SK-N-SH (cell line): ENCODE measurements at regions not wholly inside any gene's neighbourhood (a gene's known extent, or its start where the extent isn't known, plus 50 kb on each side); places are given as distances from the start of the nearest gene placed in this dataset.
A peak's percentile ranks its signal among the peaks of the same experiment; 100 is the strongest.

Source experiments
- CTCF ChIA-PET: fragments of 300-600, 350-600 bp; formaldehyde crosslinking; extraction: SDS; loops from one replicate; lab custom pipeline; 2021; lab: Yijun Ruan, JAX
- POLR2A ChIA-PET: fragments of 350-600 bp; sonication (Branson Sonifier 250); formaldehyde crosslinking; extraction: SDS; loops from one replicate; lab custom pipeline; 2020; ENCODE audit warnings: antibody characterized with exemption, inconsistent platforms; lab: Yijun Ruan, JAX
- DNase-seq: peaks from one replicate; pipeline ENCODE4 v3.0.0; 2012
- H2AFZ ChIP-seq: fragments of 200-600 bp; sonication (generic); 2 replicates; pipeline ENCODE4 v1.8.1; 2016; ENCODE audit warnings: antibody characterized with exemption, mild to moderate bottlenecking, low read depth
- H3F3A ChIP-seq: fragments of 200-600 bp; sonication (generic); replicated peaks from 2 replicates; pipeline ENCODE3; 2016; ENCODE audit warnings: antibody characterized with exemption, mild to moderate bottlenecking; ENCODE audit not compliant: insufficient read depth
- H3K27ac ChIP-seq, 2 experiments: fragments of 200-500 bp in 1 of 2; fragments of 200-600 bp in 1 of 2; sonication (Bioruptor generic) in 1 of 2; sonication (generic), shearing (Covaris generic) in 1 of 2; 2 replicates each; pipeline versions ENCODE4 v1.5.1 to v1.6.1; 2014 to 2016; ENCODE audit warnings: low read depth in 2 of 2, inconsistent platforms in 1 of 2, low read length in 1 of 2, mild to moderate bottlenecking in 1 of 2, mixed read lengths in 1 of 2
- H3K27me3 ChIP-seq: fragments of 200-600 bp; sonication (generic), shearing (Covaris generic); 2 replicates; pipeline ENCODE4 v1.6.1; 2016; ENCODE audit warnings: mixed run types; ENCODE audit not compliant: insufficient read depth
- H3K36me3 ChIP-seq, 2 experiments: fragments of 200-500 bp in 1 of 2; fragments of 200-600 bp in 1 of 2; sonication (Bioruptor generic) in 1 of 2; sonication (generic) in 1 of 2; replicated peaks in 1 of 2; 2 replicates each; pipeline versions ENCODE3 to v1.5.1; 2014 to 2016; ENCODE audit warnings: low read length in 1 of 2, mild to moderate bottlenecking in 1 of 2; ENCODE audit not compliant: insufficient read depth in 2 of 2, control insufficient read depth in 1 of 2
- H3K4me1 ChIP-seq, 2 experiments: fragments of 200-500 bp in 1 of 2; fragments of 200-600 bp in 1 of 2; sonication (Bioruptor generic) in 1 of 2; sonication (generic), shearing (Covaris generic) in 1 of 2; 2 replicates each; pipeline versions ENCODE4 v1.5.1 to v1.6.1; 2014 to 2016; ENCODE audit warnings: low read depth in 1 of 2, low read length in 1 of 2, mixed run types in 1 of 2; ENCODE audit not compliant: insufficient read depth in 2 of 2, control insufficient read depth in 1 of 2
- H3K4me2 ChIP-seq: fragments of 200-600 bp; sonication (generic), shearing (Covaris generic); 2 replicates; pipeline ENCODE4 v1.6.1; 2017; ENCODE audit warnings: mixed run types
- H3K4me3 ChIP-seq, 2 experiments: fragments of 200-500 bp in 1 of 2; fragments of 200-600 bp in 1 of 2; sonication (Bioruptor generic) in 1 of 2; sonication (generic), shearing (Covaris generic) in 1 of 2; 2 replicates each; pipeline versions ENCODE4 v1.5.1 to v1.8.1; 2014 to 2016; ENCODE audit warnings: low read depth in 2 of 2, inconsistent platforms in 1 of 2, low read length in 1 of 2, mild to moderate bottlenecking in 1 of 2, mixed read lengths in 1 of 2, moderate library complexity in 1 of 2
- H3K79me2 ChIP-seq: fragments of 200-600 bp; sonication (generic); 2 replicates; pipeline ENCODE4 v1.8.1; 2017; ENCODE audit warnings: mild to moderate bottlenecking; ENCODE audit not compliant: insufficient read depth
- H3K9ac ChIP-seq: fragments of 200-600 bp; sonication (generic); 2 replicates; pipeline ENCODE4 v1.6.1; 2017; ENCODE audit warnings: mixed run types
- H3K9me2 ChIP-seq: fragments of 200-600 bp; sonication (generic); 2 replicates; pipeline ENCODE4 v1.6.1; 2017; ENCODE audit warnings: mixed run types
- H3K9me3 ChIP-seq: fragments of 200-600 bp; sonication (generic); 2 replicates; pipeline ENCODE4 v1.6.1; 2017; ENCODE audit warnings: mixed run types, mild to moderate bottlenecking, moderate library complexity
- H4K20me1 ChIP-seq: fragments of 200-600 bp; sonication (generic); 2 replicates; pipeline ENCODE4 v1.6.1; 2017; ENCODE audit warnings: mild to moderate bottlenecking, mixed run types; ENCODE audit not compliant: insufficient read depth
- CTCF ChIP-seq: fragments of 200-600 bp; sonication (generic); IDR thresholded peaks from 2 replicates; pipeline ENCODE4 v1.6.1; 2017; ENCODE audit warnings: antibody characterized with exemption, mild to moderate bottlenecking, moderate library complexity
- ELF1 ChIP-seq: IDR thresholded peaks from 2 replicates; pipeline ENCODE4 v1.4.0; 2012
- EP300 ChIP-seq, 2 experiments: IDR thresholded peaks; 2 replicates each; pipeline versions ENCODE4 v1.4.0 to v1.6.1; 2012; ENCODE audit warnings: borderline replicate concordance in 1 of 2, low read depth in 1 of 2, low read length in 1 of 2
- FOSL2 ChIP-seq: IDR thresholded peaks from 2 replicates; pipeline ENCODE4 v1.4.0; 2012; ENCODE audit warnings: low read depth, mild to moderate bottlenecking, moderate library complexity, borderline replicate concordance
- FOXJ3 ChIP-seq: sonication (generic); formaldehyde crosslinking; IDR thresholded peaks from 2 replicates; pipeline ENCODE4 v1.5.1; 2020; ENCODE audit warnings: mild to moderate bottlenecking, missing genetic modification reagents
- FOXM1 ChIP-seq: IDR thresholded peaks from 2 replicates; pipeline ENCODE4 v1.4.0; 2012; ENCODE audit warnings: low read depth, mild to moderate bottlenecking
- GABPA ChIP-seq: IDR thresholded peaks from 2 replicates; pipeline ENCODE4 v1.4.0; 2012; ENCODE audit warnings: low read depth, mild to moderate bottlenecking
- IRF3 ChIP-seq: fragments of 150-350 bp; IDR thresholded peaks from 2 replicates; pipeline ENCODE4 v1.6.1; 2016; ENCODE audit warnings: mild to moderate bottlenecking, low read depth, low read length
- JUND ChIP-seq: IDR thresholded peaks from 2 replicates; pipeline ENCODE4 v1.4.0; 2012
- MXI1 ChIP-seq: IDR thresholded peaks from 2 replicates; pipeline ENCODE4 v1.6.1; 2012; ENCODE audit warnings: mild to moderate bottlenecking, low read depth, low read length, improper control_type of control experiment
- NFIC ChIP-seq: IDR thresholded peaks from 2 replicates; pipeline ENCODE4 v1.4.0; 2012; ENCODE audit warnings: borderline replicate concordance
- POLR2AphosphoS5 ChIP-seq: IDR thresholded peaks from 2 replicates; pipeline ENCODE4 v1.6.1; 2012; ENCODE audit warnings: low read depth, low read length
- RAD21 ChIP-seq: IDR thresholded peaks from 2 replicates; pipeline ENCODE4 v1.6.1; 2012; ENCODE audit warnings: mild to moderate bottlenecking, low read length
- REST ChIP-seq: IDR thresholded peaks from 2 replicates; pipeline ENCODE4 v1.6.1; 2012; ENCODE audit warnings: mild to moderate bottlenecking, low read depth, low read length, moderate library complexity
- RFX5 ChIP-seq: IDR thresholded peaks from 2 replicates; pipeline ENCODE4 v1.6.1; 2012; ENCODE audit warnings: mild to moderate bottlenecking, improper control_type of control experiment, low read length
- RXRA ChIP-seq: IDR thresholded peaks from 2 replicates; pipeline ENCODE4 v1.4.0; 2012; ENCODE audit warnings: low read depth, mild to moderate bottlenecking, borderline replicate concordance
- SIN3A ChIP-seq: IDR thresholded peaks from 2 replicates; pipeline ENCODE4 v1.6.1; 2012; ENCODE audit warnings: low read depth, mild to moderate bottlenecking, low read length, moderate library complexity, borderline replicate concordance
- SMC3 ChIP-seq: IDR thresholded peaks from 2 replicates; pipeline ENCODE4 v1.6.1; 2012; ENCODE audit warnings: low read depth, low read length, improper control_type of control experiment
- TEAD4 ChIP-seq: IDR thresholded peaks from 2 replicates; pipeline ENCODE4 v1.4.0; 2012; ENCODE audit warnings: mild to moderate bottlenecking, borderline replicate concordance; ENCODE audit not compliant: insufficient read depth
- YY1 ChIP-seq: IDR thresholded peaks from 2 replicates; pipeline ENCODE4 v1.4.0; 2012; ENCODE audit warnings: low read depth, mild to moderate bottlenecking
- WGBS: methylation state at CpG from one replicate; pipeline ENCODE4 v1.1.6; 2017; ENCODE audit warnings: low lambda C conversion rate; 5-methylcytosine and 5-hydroxymethylcytosine counted together

- no peaks in the 10 kb centered on the region for H3K27me3 ChIP-seq
- WGBS, result 60% methylated on average over 9 of the region's 9 CpGs
- no peak for TF ChIP-seq IRF3
- no peak for TF ChIP-seq RXRA
- TF ChIP-seq CTCF, result no peak
- TF ChIP-seq GABPA, result no peak
- TF ChIP-seq SMC3, result no peak
- no peak for TF ChIP-seq YY1
- TF ChIP-seq POLR2AphosphoS5, result no peak
- TF ChIP-seq FOXJ3, result no peak
- TF ChIP-seq RFX5, result no peak
- no peak for TF ChIP-seq JUND
- TF ChIP-seq FOSL2, result no peak
- TF ChIP-seq SIN3A, result no peak
- no peak for TF ChIP-seq TEAD4
- TF ChIP-seq REST, result no peak
- TF ChIP-seq ELF1, result no peak
- no peak for TF ChIP-seq RAD21
- no peak for TF ChIP-seq FOXM1
- TF ChIP-seq EP300 (IDR thresholded peaks at IDR 0.05; ENCODE audit: borderline replicate concordance in 1 of 2, low read depth in 1 of 2, low read length in 1 of 2), result no peak
- TF ChIP-seq NFIC, result no peak
- no peak for TF ChIP-seq MXI1
- TF ChIP-seq, all 33 proteins: peak for 0
- Histone ChIP-seq H3K4me3 (no peak overlapping the region; a peak in 1 of 4 replicates), H3K4me1 (peaks cover 4 to 14% of the 10 kb centered on the region in 2 experiments; a peak in 1 of 4 replicates), H3K9me3 (no peaks in the 10 kb centered on the region), H3K36me3 (no peaks in the 10 kb centered on the region), H3K4me2 (0 out of 2 replicates have a peak overlapping the region, but pooled peaks have one; percentile 18), H2AFZ (no peak overlapping the region; the same call in 1 of the 2 replicates), H4K20me1 (peaks cover 7% of the 10 kb centered on the region), H3K79me2 (peaks cover 43% of the 10 kb centered on the region), H3K9ac (no peak overlapping the region), H3K27ac (no peak overlapping the region), H3K9me2 (no peaks in the 10 kb centered on the region), H3F3A (peaks cover 6% of the 10 kb centered on the region)
- ChIA-PET CTCF (interaction anchor here (1.4 to 3.0 kb wide), 3 partner anchors 25 to 597 kb away, joined by 3 to 39 read pairs (median 9); no protein-coding TSS in a partner anchor), POLR2A (interaction anchor here (0.6 to 1.0 kb wide), 5 partner anchors 11 to 36 kb away, joined by 3 to 4 read pairs (median 3); no protein-coding TSS in a partner anchor)
- DNase-seq, result no peak
These were observed 472.1 kb downstream of the SOX9 start for GRCh38 chr17:72592967-72593325.
